ENCODE measurements at regions not wholly inside any gene's neighbourhood (a gene's known extent, or its start where the extent isn't known, plus 50 kb on each side); places are given as distances from the start of the nearest gene placed in this dataset.
"Not testable (repeated sequence)": the region's sequence is repeated elsewhere in the genome, so short reads cannot be mapped to it uniquely, and the experiment has no call there.

GRCh38 chr6:140436023-140436811 is 1061.8 kb upstream of the CITED2 start:
- intact Hi-C loops (cut with micrococcal nuclease): no loop called here

DNA sequence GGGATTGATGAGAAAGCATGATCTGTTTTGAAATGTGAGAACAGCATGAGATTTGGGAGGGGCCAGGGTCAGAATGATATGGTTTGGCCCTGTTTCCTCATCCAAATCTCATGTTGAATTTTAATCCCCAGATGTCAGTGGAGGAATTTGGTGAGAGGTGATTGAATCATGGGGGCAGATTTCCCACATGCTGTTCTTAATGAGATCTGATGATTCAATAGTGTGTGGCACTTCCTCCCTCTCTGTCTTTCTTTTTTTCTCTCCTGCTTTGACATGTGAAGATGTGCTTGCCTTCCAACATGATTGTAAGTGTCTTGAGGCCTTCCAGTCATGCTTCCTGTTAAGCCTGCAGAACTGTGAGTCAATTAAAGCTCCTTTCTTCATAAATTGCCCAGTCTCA is 1060.3 kb upstream of the CITED2 start:
- intact Hi-C loops (cut with micrococcal nuclease): no loop called here

DNA sequence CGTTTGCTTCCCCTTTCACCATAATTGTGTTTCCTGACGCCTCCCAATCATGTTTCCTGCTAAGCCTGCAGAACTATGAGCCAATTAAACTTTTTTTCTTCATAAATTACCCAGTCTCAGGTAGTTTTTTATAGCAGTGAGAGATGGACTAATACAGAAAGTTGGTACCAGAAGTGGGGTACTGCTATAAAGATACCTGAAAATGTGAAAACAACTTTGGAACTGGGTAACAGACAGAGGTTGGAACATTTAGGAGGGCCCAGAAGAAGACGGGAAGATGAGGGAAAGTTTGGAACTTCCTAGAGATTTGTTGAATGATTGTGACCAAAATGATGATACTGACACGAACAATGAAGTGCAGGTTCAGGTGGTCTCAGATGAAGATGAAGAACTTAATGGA is 1058.6 kb upstream of the CITED2 start:
- intact Hi-C loops (cut with micrococcal nuclease): no loop called here

DNA sequence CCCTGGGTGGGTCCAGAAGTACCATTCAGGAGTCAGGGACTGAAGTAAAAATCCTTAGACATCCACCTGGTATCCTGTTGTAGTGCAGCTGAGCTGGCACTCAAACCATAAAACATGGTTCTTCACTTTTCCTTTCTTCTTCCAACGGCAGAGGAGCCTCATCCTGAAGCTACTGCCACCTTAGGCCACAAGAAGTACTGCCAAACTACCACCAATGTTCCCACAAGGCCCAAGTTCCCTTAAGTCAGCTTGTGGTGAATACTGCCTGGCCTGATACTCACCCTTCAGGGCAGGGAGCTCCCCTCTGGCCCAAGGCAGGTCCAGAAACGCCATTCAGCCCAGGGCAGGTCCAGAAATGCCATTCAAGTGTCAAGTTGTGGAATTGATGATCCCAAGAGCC is 1053.4 kb upstream of the CITED2 start:
- intact Hi-C loops (cut with micrococcal nuclease): no loop called here

- intact Hi-C loops (cut with micrococcal nuclease): no loop called here
Observed at GRCh38 chr6:140414966-140415620, 1040.6 kb upstream of the CITED2 start.

DNA sequence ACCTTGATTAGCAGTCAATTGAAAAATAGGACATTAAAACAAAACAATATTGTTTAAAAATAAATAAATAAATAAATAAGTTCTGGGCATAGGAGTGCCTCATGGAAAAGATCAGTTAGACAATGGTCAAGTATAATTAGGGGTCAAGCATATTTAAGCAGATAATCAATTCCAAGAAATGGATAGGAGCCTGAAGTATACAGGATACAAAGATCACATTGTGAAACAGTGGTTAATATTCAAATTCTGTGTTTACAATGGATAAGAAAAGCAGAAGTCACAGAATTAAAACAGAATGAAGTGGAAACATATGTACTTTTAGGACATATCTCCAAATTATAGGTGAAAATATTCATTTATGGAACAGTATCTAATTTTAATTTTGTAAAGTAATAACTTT is 1028.6 kb upstream of the CITED2 start:
- intact Hi-C loops (cut with micrococcal nuclease): no loop called here

DNA sequence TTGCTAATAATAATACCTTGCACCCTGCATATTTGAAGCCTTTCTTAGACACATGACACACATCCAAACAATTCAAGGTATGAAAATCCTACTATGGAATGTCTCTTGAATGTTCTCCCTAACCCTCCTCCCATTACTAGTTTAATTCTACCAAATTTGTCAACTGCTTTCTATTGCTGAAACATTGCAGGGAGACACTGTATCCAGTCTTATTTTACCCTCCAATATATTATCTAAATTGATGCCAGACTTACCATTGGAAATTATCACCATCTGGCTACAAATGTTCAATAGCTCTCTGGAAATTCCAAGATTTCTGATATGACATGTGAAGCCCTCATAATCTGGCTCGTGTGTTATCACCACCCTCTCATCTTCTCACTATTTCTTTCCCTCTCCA is 1027.3 kb upstream of the CITED2 start:
- intact Hi-C loops (cut with micrococcal nuclease): no loop called here

DNA sequence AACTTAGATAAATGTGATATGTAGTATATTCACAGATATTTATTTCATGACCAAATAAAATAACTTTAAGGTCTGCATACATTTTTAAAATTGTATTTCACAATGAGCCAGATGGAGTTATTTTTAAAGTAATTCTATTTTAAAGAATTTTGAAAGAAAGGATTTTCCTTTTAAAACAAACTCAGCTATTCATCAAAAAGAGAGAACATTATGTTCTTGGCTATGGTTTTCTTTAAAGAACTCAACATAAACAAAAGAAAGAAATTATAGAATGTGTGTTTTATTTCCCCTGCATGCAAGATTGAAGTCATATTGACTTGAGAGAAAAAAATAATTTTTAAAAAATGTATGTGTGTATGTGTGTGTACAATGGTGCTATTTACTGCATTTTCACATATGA is 1023.6 kb upstream of the CITED2 start:
- intact Hi-C loops (cut with micrococcal nuclease): no loop called here

GRCh38 chr6:140397106-140397505 is 1022.7 kb upstream of the CITED2 start:
- intact Hi-C loops (cut with micrococcal nuclease): no loop called here

- intact Hi-C loops (cut with micrococcal nuclease): no loop called here
Observed at GRCh38 chr6:140393665-140394540, 1019.5 kb upstream of the CITED2 start.

DNA sequence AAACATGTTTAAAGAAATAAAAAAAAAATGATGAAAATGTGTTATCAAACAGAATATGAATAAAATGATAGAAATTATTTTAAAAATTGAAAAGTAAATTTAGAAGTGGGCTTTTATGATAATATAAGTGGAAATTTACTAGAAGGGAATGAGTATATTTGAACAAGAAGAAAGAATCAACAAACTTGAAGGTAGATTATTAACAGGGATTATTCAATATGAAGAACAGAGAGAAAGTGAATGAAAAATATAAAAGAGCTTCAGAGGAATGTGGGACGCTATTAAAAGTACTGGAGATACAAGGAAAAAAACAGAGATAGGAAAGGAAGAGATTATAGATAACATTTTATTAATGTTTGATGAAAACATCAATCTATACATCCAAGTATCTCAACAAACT is 1014.4 kb upstream of the CITED2 start:
- intact Hi-C loops (cut with micrococcal nuclease): no loop called here

- intact Hi-C loops (cut with micrococcal nuclease): no loop called here
Observed at GRCh38 chr6:140388192-140388802, 1013.8 kb upstream of the CITED2 start.

GRCh38 chr6:140385679-140386078 is 1011.2 kb upstream of the CITED2 start:
- intact Hi-C loops (cut with micrococcal nuclease): no loop called here

DNA sequence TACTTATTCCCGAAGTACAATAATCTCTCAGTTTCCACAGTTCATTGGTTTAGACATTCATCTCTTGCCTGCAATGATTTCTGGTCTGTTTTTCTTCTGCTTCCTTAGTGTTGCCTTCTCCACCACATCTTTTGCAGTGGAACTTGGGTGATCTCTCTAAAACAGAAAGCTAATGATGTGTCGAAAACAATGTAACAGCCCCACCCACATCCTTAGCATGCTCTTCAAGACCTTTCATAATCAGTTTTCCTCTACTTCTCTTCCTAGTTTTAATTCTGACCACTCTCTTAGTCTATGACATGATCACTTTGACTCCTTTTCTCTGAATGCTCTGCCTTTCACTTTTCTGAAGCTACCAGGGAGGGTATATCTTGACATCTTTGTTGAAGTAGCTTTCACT is 1007.9 kb upstream of the CITED2 start:
- intact Hi-C loops (cut with micrococcal nuclease): no loop called here

DNA sequence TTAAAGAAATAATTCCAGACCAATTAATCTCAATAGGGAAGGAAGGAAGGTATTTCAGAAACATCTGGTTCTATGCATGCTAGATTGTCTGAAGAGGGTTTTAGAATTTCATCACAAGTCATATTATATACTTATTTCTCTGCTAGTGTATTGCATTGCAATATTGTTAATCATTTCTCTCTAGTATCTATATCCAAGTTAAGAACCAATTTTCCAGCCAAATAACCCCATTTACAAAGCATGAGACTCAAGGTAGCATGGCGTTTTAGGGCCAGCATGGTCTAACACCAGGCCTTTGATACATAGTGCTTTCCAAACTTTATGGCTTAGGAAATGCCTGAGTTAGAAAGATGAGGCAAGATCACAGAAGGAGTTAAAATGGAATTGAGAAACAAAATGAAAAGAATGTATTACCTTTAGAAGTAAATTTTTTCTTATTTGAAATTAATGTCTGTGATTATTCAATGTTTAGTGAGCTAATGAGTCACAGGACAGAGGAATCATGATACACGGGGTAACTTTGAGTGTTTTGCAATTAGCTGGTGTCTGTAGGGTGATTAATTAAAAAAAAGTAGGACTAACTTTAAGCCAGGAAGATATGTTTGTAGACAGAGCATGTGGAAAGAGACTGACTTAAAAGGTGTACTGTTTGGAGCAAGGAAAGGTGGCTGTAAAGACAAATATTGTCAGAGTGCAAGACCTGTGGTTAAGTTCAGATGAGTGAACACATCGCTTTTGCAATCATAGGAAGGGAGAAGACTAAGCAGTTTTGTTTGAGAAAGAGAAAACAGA is 1006.2 kb upstream of the CITED2 start:
- intact Hi-C loops (cut with micrococcal nuclease): no loop called here

DNA sequence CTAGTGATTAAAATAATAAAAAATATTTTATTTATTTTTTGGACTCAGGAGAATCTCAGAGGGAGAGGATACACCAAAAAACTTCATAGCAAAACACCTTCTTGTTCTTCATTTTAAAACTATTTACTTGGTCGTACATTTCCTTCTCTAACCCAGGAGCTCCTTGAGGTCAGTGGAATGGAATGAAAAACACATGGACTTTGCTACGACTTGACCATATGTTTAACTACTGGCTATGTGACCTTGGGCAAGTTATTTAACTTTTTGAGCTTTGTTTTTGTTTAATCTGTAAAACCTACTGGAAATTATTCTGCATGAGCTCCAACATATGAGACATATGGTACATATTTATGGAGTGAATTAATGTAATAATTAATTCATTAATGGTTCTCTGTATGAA is 1005.5 kb upstream of the CITED2 start:
- intact Hi-C loops (cut with micrococcal nuclease): no loop called here

DNA sequence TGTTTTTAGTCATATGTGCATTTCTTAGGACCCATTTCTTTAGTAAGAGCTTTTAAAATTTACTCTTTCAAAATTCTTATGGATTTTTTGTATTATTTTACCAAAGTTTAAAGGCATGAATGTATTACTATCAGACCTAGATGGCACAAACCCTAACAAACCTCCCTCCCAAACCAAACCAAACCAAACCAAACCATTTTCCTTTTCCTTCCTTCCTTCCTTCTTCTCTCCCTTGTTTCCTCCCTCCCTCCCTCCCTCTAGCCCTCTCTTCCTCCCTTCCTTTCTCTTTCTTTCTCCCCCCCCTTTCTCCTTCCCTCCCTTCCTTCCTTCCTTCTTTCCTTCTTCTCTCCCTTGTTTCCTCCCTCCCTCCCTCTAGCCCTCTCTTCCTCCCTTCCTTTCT is 1001.8 kb upstream of the CITED2 start:
- intact Hi-C loops (cut with micrococcal nuclease): no loop called here

DNA sequence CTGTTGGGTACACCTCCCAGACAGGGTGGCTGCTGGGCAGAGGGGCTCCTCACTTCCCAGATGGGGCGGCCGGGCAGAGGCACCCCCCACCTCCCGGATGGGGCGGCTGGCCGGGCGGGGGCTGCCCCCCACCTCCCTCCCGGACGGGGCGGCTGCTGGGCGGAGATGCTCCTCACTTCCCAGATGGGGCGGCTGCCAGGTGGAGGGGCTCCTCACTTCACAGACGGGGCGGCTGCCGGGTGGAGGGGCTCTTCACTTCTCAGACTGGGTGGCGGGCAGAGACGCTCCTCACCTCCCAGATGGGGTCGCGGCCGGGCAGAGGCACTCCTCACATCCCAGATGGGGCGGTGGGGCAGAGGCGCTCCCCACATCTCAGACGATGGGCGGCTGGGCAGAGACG is 999.3 kb upstream of the CITED2 start:
- intact Hi-C loops (cut with micrococcal nuclease): not testable (repeated sequence)

DNA sequence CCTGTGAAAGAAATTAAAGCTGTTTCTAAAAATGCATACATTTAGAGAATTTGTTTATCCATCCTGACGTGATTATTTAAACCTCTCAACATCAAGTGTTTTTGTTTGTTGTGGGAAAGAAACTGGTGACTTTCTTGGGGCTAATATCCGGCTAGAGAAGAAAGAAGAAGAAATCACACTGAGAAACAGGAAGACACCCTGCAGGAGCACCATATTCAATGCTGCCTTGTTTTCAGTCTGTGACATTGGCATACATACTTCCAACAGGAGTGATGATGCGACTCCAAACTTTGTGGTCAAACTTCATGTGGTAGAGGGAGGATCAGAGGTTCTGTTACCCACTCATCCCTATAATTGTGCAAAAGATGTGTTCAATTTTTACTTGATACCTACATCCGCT is 997.6 kb upstream of the CITED2 start:
- intact Hi-C loops (cut with micrococcal nuclease): no loop called here

DNA sequence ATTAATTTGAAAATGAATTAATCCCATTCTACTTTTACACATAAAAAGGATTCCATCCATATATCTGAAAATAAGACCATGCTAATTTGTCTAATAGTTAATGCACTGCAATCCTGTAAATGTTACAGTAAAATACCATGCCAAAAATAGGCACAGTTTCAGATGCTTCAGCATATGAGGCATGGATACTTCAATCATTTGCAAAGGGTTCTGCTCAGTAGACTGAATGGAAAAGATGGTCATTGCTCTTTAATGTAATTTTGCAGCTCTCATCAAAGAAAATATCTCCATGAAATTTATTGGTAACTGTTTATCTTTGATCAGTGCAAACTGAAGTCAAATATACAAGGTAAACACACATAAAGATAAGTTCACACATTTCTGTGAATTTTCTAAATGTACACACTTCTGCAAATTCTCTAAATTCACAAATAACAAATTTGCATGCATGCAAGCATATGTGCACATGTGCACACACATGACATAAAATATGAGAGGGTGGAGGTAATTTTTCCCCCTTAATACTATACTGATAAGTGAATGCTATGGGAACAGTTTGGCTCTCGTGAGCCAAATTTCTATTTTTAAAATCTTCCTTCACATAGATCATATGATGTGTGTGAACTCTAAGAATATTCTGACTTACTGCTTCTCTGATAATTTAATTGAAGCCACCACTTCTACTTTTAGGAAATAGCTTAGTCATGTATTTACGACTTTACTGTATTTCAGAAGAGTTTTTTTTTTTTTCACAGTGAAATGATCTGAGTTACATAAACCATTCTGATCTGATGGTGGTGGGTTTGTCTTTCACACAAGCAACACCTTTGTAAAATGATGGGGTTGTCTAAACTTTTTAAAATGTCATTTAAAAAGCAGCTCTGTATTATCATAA is 996.8 kb upstream of the CITED2 start:
- intact Hi-C loops (cut with micrococcal nuclease): no loop called here

Measured in T-helper 2 cell treated with Interferon-gamma antibody and Interleukin-4, amounts not matched to agents 100 ng/mL and 5 ng/mL, for 36 hours (primary cell).